22Rv1 (cell line): ENCODE measurements at regions not wholly inside any gene's neighbourhood (a gene's known extent, or its start where the extent isn't known, plus 50 kb on each side); places are given as distances from the start of the nearest gene placed in this dataset.

Experiments used
- CTCF ChIP-seq: fragments of 450-650 bp; IDR thresholded peaks from 2 replicates; pipeline ENCODE4 v1.5.1; 2017; ENCODE audit warnings: mild to moderate bottlenecking
- ZFX ChIP-seq: fragments of 450-650 bp; IDR thresholded peaks from 2 replicates; pipeline ENCODE4 v1.6.1; 2017; ENCODE audit warnings: antibody characterized with exemption, borderline replicate concordance

GRCh38 chr12:24424889-24425600 lies 475.6 kb upstream of the SOX5 start:
- TF ChIP-seq CTCF (no peak), ZFX (no peak)
